ENCODE measurements at regions not wholly inside any gene's neighbourhood (a gene's known extent, or its start where the extent isn't known, plus 50 kb on each side); places are given as distances from the start of the nearest gene placed in this dataset.

DNA sequence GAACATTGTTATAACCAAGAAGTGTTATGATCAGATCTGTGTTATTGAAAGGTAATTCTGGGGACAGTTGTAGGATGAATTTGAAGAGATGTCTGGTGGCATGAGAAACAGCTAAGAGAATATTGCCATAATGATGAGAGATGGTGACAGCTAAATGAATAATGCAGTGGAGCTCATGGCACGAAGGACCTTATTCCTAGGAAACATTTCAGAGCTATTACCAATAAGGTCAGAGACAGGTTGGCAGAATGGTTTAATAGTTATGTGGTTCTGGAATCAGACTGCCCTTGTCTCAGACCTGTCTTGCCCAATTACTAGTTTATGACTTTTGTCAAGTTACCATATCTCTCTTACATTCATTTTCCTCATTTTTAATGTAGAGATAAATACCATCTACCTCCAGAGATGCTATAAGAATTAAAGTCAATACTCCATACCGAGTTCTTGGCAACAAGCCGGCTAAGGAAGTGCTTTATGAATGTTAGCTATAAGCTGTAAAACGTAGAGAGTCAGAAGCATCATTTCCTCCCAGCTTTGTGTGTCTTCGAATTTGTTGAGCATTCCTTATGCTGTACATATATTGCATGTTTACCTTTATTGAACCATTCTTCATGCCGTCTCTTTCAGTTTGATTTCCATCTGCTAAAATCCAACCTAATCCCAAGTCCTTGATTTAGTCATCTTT is 73.6 kb upstream of the COL5A2 start:
- Histone ChIP-seq H3K27me3 (ENCODE audit: control insufficient read depth in 4 of 4, insufficient read depth in 4 of 4, low read length in 3 of 4) (no peaks in the 10 kb centered on the region), H3K36me3 (ENCODE audit: control insufficient read depth in 4 of 4, insufficient read depth in 3 of 4, low read depth in 1 of 4, low read length in 3 of 4) (no peaks in the 10 kb centered on the region), H3K4me1 (ENCODE audit: control insufficient read depth in 4 of 4, insufficient read depth in 4 of 4, low read length in 3 of 4) (no peaks in the 10 kb centered on the region), H3K9ac (ENCODE audit: low read depth in 1 of 2, low read length in 2 of 2) (no peak overlapping the region), H3K27ac (ENCODE audit: low read depth in 1 of 2, low read length in 2 of 2) (no peak overlapping the region), H3K4me3 (ENCODE audit: low read depth in 1 of 3, low read length in 3 of 3) (no peak overlapping the region), H3K9me3 (ENCODE audit: control insufficient read depth in 4 of 4, low read length in 3 of 4) (no peaks in the 10 kb centered on the region)
- no peak for DNase-seq (ENCODE audit: low spot score)
- 81% methylated on average over 6 of the region's 6 CpGs for WGBS
- TF ChIP-seq TAF1 (conservative IDR thresholded peaks at IDR 0.05): no peak
- TF ChIP-seq, protein P1, sequence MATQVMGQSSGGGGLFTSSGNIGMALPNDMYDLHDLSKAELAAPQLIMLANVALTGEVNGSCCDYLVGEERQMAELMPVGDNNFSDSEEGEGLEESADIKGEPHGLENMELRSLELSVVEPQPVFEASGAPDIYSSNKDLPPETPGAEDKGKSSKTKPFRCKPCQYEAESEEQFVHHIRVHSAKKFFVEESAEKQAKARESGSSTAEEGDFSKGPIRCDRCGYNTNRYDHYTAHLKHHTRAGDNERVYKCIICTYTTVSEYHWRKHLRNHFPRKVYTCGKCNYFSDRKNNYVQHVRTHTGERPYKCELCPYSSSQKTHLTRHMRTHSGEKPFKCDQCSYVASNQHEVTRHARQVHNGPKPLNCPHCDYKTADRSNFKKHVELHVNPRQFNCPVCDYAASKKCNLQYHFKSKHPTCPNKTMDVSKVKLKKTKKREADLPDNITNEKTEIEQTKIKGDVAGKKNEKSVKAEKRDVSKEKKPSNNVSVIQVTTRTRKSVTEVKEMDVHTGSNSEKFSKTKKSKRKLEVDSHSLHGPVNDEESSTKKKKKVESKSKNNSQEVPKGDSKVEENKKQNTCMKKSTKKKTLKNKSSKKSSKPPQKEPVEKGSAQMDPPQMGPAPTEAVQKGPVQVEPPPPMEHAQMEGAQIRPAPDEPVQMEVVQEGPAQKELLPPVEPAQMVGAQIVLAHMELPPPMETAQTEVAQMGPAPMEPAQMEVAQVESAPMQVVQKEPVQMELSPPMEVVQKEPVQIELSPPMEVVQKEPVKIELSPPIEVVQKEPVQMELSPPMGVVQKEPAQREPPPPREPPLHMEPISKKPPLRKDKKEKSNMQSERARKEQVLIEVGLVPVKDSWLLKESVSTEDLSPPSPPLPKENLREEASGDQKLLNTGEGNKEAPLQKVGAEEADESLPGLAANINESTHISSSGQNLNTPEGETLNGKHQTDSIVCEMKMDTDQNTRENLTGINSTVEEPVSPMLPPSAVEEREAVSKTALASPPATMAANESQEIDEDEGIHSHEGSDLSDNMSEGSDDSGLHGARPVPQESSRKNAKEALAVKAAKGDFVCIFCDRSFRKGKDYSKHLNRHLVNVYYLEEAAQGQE (IDR thresholded peaks at IDR 0.05): no peak
- no peak for TF ChIP-seq NR2F2 (IDR thresholded peaks at IDR 0.05)
- no peak for TF ChIP-seq HNF4A (conservative IDR thresholded peaks at IDR 0.05)
- TF ChIP-seq YY1 (IDR thresholded peaks at IDR 0.05): no peak
- no peak for TF ChIP-seq ATF3 (IDR thresholded peaks at IDR 0.05)

DNA sequence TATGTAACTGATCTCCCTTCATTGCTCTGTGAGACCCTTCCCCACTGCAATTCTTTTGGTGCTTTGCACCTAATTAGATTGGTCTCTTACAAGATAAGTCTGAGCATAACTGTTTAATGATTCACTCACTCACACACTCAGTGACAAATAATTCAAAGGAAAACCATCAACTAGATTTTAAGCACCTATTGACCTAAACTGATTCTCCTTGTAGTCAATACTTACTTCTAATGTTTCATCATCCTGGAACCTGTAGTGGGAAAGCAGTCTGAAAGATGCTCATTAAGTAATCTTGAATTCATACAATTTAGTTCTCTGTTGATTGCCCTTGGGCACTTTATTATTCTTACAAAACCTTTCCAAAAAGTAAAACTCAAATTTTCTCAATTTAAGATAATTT is 74.3 kb upstream of the COL5A2 start:
- Histone ChIP-seq H3K36me3 (ENCODE audit: control insufficient read depth in 4 of 4, insufficient read depth in 3 of 4, low read depth in 1 of 4, low read length in 3 of 4) (no peaks in the 10 kb centered on the region), H3K9ac (ENCODE audit: low read depth in 1 of 2, low read length in 2 of 2) (no peak overlapping the region), H3K27ac (ENCODE audit: low read depth in 1 of 2, low read length in 2 of 2) (no peak overlapping the region), H3K4me3 (ENCODE audit: low read depth in 1 of 3, low read length in 3 of 3) (no peak overlapping the region), H3K4me1 (ENCODE audit: control insufficient read depth in 4 of 4, insufficient read depth in 4 of 4, low read length in 3 of 4) (no peaks in the 10 kb centered on the region), H3K27me3 (ENCODE audit: control insufficient read depth in 4 of 4, insufficient read depth in 4 of 4, low read length in 3 of 4) (no peaks in the 10 kb centered on the region), H3K9me3 (ENCODE audit: control insufficient read depth in 4 of 4, low read length in 3 of 4) (no peaks in the 10 kb centered on the region)
- TF ChIP-seq JUND (IDR thresholded peaks at IDR 0.05) (no peak), YY1 (IDR thresholded peaks at IDR 0.05) (no peak), GABPA (IDR thresholded peaks at IDR 0.05 in 1 of 2, conservative IDR thresholded peaks at IDR 0.05 in 1 of 2) (no peak), TAF1 (conservative IDR thresholded peaks at IDR 0.05) (no peak), SP1 (IDR thresholded peaks at IDR 0.05) (no peak), EGR1 (IDR thresholded peaks at IDR 0.05; ENCODE audit: low read depth in 2 of 2) (no peak)
- TF ChIP-seq, protein P2, sequence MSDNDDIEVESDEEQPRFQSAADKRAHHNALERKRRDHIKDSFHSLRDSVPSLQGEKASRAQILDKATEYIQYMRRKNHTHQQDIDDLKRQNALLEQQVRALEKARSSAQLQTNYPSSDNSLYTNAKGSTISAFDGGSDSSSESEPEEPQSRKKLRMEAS (IDR thresholded peaks at IDR 0.05): no peak
- TF ChIP-seq, protein P1 (IDR thresholded peaks at IDR 0.05): no peak
- TF ChIP-seq, protein P3, sequence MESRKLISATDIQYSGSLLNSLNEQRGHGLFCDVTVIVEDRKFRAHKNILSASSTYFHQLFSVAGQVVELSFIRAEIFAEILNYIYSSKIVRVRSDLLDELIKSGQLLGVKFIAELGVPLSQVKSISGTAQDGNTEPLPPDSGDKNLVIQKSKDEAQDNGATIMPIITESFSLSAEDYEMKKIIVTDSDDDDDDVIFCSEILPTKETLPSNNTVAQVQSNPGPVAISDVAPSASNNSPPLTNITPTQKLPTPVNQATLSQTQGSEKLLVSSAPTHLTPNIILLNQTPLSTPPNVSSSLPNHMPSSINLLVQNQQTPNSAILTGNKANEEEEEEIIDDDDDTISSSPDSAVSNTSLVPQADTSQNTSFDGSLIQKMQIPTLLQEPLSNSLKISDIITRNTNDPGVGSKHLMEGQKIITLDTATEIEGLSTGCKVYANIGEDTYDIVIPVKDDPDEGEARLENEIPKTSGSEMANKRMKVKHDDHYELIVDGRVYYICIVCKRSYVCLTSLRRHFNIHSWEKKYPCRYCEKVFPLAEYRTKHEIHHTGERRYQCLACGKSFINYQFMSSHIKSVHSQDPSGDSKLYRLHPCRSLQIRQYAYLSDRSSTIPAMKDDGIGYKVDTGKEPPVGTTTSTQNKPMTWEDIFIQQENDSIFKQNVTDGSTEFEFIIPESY (IDR thresholded peaks at IDR 0.05): no peak
- no peak for DNase-seq (ENCODE audit: low spot score)

Measured in liver (tissue), 7 donors.